OCI-LY7 (cell line): ENCODE measurements at regions not wholly inside any gene's neighbourhood (a gene's known extent, or its start where the extent isn't known, plus 50 kb on each side); places are given as distances from the start of the nearest gene placed in this dataset.

Experiments used
- EZH2phosphoT487 ChIP-seq: fragments of 200-600 bp; sonication (generic); IDR thresholded peaks from 2 replicates; pipeline ENCODE4 v1.6.1; 2018; ENCODE audit warnings: low read depth, borderline replicate concordance, mild to moderate bottlenecking, mixed run types, antibody characterized with exemption, low read length, moderate library complexity, mixed read lengths
- TF ChIP-seq, protein P1 (sequence below): fragments of 200-600 bp; sonication (generic); conservative IDR thresholded peaks from 2 replicates; pipeline ENCODE4 v1.5.1; 2014; ENCODE audit warnings: mild to moderate bottlenecking, antibody characterized with exemption, low read length, moderate library complexity, mixed read lengths

DNA sequence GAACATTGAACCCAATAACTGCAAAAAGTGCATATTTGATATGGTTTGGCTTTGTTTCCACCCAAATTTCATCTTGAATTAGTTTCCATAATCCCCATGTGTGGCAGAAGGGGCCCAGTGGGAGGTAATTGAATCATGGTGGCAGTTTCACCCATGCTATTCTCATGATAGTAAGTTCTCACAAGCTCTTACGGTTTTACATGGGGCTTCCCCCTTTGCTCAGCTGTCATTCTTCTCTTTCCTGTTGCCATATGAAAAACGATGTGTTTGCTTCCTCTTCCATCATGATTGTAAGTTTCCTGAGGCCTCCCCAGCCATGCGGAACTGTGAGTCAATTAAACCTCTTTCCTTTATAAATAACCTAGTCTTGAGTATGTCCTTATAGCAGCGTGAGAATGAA lies 127.6 kb downstream of the CHD9NB start:
- TF ChIP-seq, protein P1, sequence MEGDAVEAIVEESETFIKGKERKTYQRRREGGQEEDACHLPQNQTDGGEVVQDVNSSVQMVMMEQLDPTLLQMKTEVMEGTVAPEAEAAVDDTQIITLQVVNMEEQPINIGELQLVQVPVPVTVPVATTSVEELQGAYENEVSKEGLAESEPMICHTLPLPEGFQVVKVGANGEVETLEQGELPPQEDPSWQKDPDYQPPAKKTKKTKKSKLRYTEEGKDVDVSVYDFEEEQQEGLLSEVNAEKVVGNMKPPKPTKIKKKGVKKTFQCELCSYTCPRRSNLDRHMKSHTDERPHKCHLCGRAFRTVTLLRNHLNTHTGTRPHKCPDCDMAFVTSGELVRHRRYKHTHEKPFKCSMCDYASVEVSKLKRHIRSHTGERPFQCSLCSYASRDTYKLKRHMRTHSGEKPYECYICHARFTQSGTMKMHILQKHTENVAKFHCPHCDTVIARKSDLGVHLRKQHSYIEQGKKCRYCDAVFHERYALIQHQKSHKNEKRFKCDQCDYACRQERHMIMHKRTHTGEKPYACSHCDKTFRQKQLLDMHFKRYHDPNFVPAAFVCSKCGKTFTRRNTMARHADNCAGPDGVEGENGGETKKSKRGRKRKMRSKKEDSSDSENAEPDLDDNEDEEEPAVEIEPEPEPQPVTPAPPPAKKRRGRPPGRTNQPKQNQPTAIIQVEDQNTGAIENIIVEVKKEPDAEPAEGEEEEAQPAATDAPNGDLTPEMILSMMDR: no peak
- TF ChIP-seq EZH2phosphoT487: no peak
